GM12801 (cell line): ENCODE measurements at regions not wholly inside any gene's neighbourhood (a gene's known extent, or its start where the extent isn't known, plus 50 kb on each side); places are given as distances from the start of the nearest gene placed in this dataset.

Experiments used
- TF ChIP-seq, protein P1 (sequence below): IDR thresholded peaks from one replicate; pipeline ENCODE4 v1.5.1; 2011; ENCODE audit warnings: control low read depth; ENCODE audit not compliant: insufficient read length; ENCODE audit errors: extremely low read depth

GRCh38 chr1:114336360-114336759 lies 174.6 kb downstream of the TRIM33 start:
- TF ChIP-seq, protein P1, sequence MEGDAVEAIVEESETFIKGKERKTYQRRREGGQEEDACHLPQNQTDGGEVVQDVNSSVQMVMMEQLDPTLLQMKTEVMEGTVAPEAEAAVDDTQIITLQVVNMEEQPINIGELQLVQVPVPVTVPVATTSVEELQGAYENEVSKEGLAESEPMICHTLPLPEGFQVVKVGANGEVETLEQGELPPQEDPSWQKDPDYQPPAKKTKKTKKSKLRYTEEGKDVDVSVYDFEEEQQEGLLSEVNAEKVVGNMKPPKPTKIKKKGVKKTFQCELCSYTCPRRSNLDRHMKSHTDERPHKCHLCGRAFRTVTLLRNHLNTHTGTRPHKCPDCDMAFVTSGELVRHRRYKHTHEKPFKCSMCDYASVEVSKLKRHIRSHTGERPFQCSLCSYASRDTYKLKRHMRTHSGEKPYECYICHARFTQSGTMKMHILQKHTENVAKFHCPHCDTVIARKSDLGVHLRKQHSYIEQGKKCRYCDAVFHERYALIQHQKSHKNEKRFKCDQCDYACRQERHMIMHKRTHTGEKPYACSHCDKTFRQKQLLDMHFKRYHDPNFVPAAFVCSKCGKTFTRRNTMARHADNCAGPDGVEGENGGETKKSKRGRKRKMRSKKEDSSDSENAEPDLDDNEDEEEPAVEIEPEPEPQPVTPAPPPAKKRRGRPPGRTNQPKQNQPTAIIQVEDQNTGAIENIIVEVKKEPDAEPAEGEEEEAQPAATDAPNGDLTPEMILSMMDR, result no peak

GRCh38 chr1:114335273-114335672 lies 175.7 kb downstream of the TRIM33 start:
- TF ChIP-seq, protein P1, result no peak

DNA sequence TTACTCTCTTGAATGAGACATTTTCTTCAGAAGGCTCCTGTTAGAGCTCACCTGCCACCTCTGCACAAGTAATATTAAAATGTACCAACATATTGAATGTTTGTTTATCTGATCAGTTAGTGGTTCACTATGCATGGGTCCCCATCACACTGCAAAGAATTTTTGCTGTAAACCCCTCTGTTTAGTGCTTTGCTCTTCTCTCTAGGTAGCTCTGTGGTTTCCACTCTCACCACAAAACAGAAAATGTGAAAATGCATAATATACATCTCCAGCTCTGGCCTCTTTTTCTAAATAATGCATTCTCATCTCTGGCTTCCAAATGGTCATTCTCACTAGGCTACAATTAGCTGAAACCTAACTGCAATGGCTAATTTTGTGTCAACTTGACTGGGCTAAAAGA lies 176.7 kb downstream of the TRIM33 start:
- TF ChIP-seq, protein P1, result no peak

GRCh38 chr1:114333690-114334089 lies 177.3 kb downstream of the TRIM33 start:
- TF ChIP-seq, protein P1, result no peak

GRCh38 chr1:114331936-114332335 lies 178.3 kb upstream of the SYT6 start:
- TF ChIP-seq, protein P1, result no peak

GRCh38 chr1:114330451-114330983 lies 176.8 kb upstream of the SYT6 start:
- TF ChIP-seq, protein P1, result no peak

DNA sequence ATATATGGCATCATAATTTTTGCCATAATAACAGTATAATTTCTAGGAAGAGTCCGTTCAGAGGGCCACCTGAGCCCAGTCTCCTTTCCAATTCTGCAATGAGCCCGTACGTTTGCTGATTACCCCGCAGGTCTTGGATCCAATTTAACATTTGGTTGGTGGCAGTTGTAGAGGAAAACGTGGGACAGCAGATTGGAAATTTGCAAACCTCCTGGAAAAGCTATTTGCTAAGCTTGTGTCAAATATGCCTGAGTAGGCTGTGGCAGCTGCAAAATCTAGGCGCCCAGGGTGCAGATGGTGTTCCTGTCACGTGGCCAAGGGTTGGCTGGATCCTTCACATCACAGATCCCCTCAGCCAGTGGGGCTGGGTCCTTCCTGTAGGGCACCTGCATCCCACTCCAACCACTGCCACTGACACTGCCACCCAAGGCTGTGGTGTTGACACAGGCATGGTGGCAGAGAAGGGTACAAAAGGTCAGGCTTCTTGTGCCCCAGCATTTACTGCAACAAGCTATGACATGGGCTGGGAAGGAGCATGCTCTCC lies 174.8 kb upstream of the SYT6 start:
- TF ChIP-seq, protein P1, result no peak
